IPS-18a (cell line): ENCODE measurements at regions not wholly inside any gene's neighbourhood (a gene's known extent, or its start where the extent isn't known, plus 50 kb on each side); places are given as distances from the start of the nearest gene placed in this dataset.
"Not testable (repeated sequence)": the region's sequence is repeated elsewhere in the genome, so short reads cannot be mapped to it uniquely, and the experiment has no call there.

Experiments
- H3K27ac ChIP-seq: one replicate; pipeline ENCODE4 v1.5.1; 2013; ENCODE audit warnings: low read length
- H3K27me3 ChIP-seq: one replicate; pipeline ENCODE4 v1.6.1; 2013; ENCODE audit warnings: mild to moderate bottlenecking, low read length; ENCODE audit not compliant: control insufficient read depth, insufficient read depth
- H3K36me3 ChIP-seq: one replicate; pipeline ENCODE4 v1.6.1; 2013; ENCODE audit warnings: low read depth, low read length; ENCODE audit not compliant: control insufficient read depth
- H3K4me1 ChIP-seq: one replicate; pipeline ENCODE4 v1.6.1; 2013; ENCODE audit warnings: low read depth, low read length; ENCODE audit not compliant: control insufficient read depth
- H3K4me3 ChIP-seq: one replicate; pipeline ENCODE4 v1.5.1; 2013; ENCODE audit warnings: low read length
- H3K9ac ChIP-seq: one replicate; pipeline ENCODE4 v1.6.1; 2013; ENCODE audit warnings: mild to moderate bottlenecking, low read length, moderate library complexity
- H3K9me3 ChIP-seq: one replicate; pipeline ENCODE4 v1.6.1; 2013; ENCODE audit warnings: low read depth, low read length; ENCODE audit not compliant: control insufficient read depth

GRCh38 chrX:89033723-89034122 is 286.7 kb downstream of the CPXCR1 start:
- no peaks in the 10 kb centered on the region for H3K4me1 ChIP-seq
- no peak overlapping the region for H3K9ac ChIP-seq
- no peaks in the 10 kb centered on the region for H3K36me3 ChIP-seq
- no peak overlapping the region for H3K4me3 ChIP-seq
- H3K27ac ChIP-seq, result no peak overlapping the region
- H3K9me3 ChIP-seq, result peaks cover 20% of the 10 kb centered on the region
- H3K27me3 ChIP-seq, result no peaks in the 10 kb centered on the region

- peaks cover 20% of the 10 kb centered on the region for H3K9me3 ChIP-seq
- H3K27ac ChIP-seq, result no peak overlapping the region
Observed at GRCh38 chrX:89034679-89035078, 287.7 kb downstream of the CPXCR1 start.

GRCh38 chrX:89053223-89053622 is 306.2 kb downstream of the CPXCR1 start:
- Histone ChIP-seq H3K27ac (no peak overlapping the region), H3K36me3 (no peaks in the 10 kb centered on the region), H3K27me3 (no peaks in the 10 kb centered on the region), H3K4me3 (no peak overlapping the region), H3K9me3 (no peaks in the 10 kb centered on the region), H3K9ac (no peak overlapping the region), H3K4me1 (no peaks in the 10 kb centered on the region)

More at GRCh38 chrX:89034679-89035078, 287.7 kb downstream of the CPXCR1 start:
- H3K9ac ChIP-seq, result no peak overlapping the region
- no peak overlapping the region for H3K4me3 ChIP-seq
- no peaks in the 10 kb centered on the region for H3K4me1 ChIP-seq
- no peaks in the 10 kb centered on the region for H3K36me3 ChIP-seq
- H3K27me3 ChIP-seq, result no peaks in the 10 kb centered on the region

- H3K27me3 ChIP-seq, H3K9ac ChIP-seq, H3K4me3 ChIP-seq, H3K4me1 ChIP-seq, H3K9me3 ChIP-seq, H3K36me3 ChIP-seq, H3K27ac ChIP-seq: not testable (repeated sequence)
Observed at GRCh38 chrX:89099587-89099986, 352.6 kb downstream of the CPXCR1 start.

- Histone ChIP-seq H3K9me3 (peaks cover 14% of the 10 kb centered on the region), H3K27me3 (no peaks in the 10 kb centered on the region), H3K36me3 (no peaks in the 10 kb centered on the region), H3K9ac (no peak overlapping the region), H3K27ac (no peak overlapping the region), H3K4me1 (no peaks in the 10 kb centered on the region), H3K4me3 (no peak overlapping the region)
Observed at GRCh38 chrX:89124985-89125384, 378.0 kb downstream of the CPXCR1 start.
